ENCODE measurements at regions not wholly inside any gene's neighbourhood (a gene's known extent, or its start where the extent isn't known, plus 50 kb on each side); places are given as distances from the start of the nearest gene placed in this dataset.

DNA sequence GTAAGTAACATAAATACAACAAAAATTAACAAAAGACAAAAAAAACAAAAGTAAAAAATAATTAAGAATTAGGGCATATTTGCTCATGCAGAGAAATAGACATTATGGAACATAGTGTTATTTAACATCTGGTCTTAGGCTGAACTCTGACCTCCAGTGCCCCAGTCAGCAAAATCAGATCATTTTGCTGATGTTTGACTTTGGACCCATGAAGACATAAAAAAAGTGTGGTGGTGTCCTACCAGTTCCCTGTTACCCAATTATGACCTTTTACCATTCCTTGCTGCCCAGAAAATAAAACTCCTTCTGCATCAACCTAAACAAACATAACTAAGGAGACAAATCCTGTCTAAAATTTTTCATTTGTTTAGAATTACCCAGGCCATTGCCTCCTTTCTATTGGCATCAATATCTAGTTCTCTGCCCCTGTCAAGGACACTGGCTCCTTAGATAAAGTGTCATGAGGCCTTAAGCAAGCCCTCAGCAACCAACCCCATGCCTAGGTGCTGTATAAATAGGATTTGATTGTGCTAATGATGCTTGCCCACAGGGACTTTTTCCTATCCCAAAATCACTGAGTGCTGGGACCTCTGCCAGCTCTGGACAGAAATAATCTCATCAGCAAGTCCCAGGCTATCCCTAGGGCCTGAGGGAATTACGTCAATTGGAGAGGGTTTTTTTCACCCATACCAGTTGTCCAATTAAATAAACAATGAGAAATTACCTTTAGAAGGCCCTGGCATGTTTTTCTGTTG is 334.5 kb upstream of the UMPS start:
- ChIA-PET CTCF (no interaction called here), POLR2A (no interaction called here)
- peaks cover 36% of the 10 kb centered on the region for H3K27me3 ChIP-seq (ENCODE audit: control insufficient read depth, insufficient read depth, low read length)
- no peak overlapping the region for H3K27ac ChIP-seq (ENCODE audit: low read length)
- no peaks in the 10 kb centered on the region for H3K4me1 ChIP-seq (ENCODE audit: control insufficient read depth, insufficient read depth, low read length)
- BruUV-seq (replicated peaks), result no TSS peak
- intact Hi-C loops (cut with micrococcal nuclease; ENCODE audit: unreplicated experiment) (no loop called here), in situ Hi-C loops (cut with HindIII; ENCODE audit: low pct_unique_long_range_greater_than_20kb, low sequenced_read_pairs) (no loop called here)
- H3K36me3 ChIP-seq (ENCODE audit: control insufficient read depth, insufficient read depth, low read length), result no peaks in the 10 kb centered on the region
- no peaks in the 10 kb centered on the region for H3K9me3 ChIP-seq (ENCODE audit: control insufficient read depth, insufficient read depth, low read depth, low read length)
- H3K4me3 ChIP-seq (ENCODE audit: low read depth in 2 of 2, low read length in 2 of 2), result no peak overlapping the region
- TF ChIP-seq, protein P1, sequence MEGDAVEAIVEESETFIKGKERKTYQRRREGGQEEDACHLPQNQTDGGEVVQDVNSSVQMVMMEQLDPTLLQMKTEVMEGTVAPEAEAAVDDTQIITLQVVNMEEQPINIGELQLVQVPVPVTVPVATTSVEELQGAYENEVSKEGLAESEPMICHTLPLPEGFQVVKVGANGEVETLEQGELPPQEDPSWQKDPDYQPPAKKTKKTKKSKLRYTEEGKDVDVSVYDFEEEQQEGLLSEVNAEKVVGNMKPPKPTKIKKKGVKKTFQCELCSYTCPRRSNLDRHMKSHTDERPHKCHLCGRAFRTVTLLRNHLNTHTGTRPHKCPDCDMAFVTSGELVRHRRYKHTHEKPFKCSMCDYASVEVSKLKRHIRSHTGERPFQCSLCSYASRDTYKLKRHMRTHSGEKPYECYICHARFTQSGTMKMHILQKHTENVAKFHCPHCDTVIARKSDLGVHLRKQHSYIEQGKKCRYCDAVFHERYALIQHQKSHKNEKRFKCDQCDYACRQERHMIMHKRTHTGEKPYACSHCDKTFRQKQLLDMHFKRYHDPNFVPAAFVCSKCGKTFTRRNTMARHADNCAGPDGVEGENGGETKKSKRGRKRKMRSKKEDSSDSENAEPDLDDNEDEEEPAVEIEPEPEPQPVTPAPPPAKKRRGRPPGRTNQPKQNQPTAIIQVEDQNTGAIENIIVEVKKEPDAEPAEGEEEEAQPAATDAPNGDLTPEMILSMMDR (IDR thresholded peaks at IDR 0.05), result no peak
- TF ChIP-seq REST (IDR thresholded peaks at IDR 0.05; ENCODE audit: insufficient read depth in 1 of 2, low read depth in 2 of 2, low read length in 1 of 2) (no peak), TCF7L2 (IDR thresholded peaks at IDR 0.05; ENCODE audit: low read depth, low read length) (no peak)
- DNase-seq (ENCODE audit: low read depth, low spot score) (no peak), ATAC-seq (no peak)

- in situ Hi-C loops (cut with HindIII; ENCODE audit: low pct_unique_long_range_greater_than_20kb, low sequenced_read_pairs), result no loop called here
- Histone ChIP-seq H3K27ac (ENCODE audit: low read length) (no peak overlapping the region), H3K36me3 (ENCODE audit: control insufficient read depth, insufficient read depth, low read length) (no peaks in the 10 kb centered on the region), H3K4me3 (ENCODE audit: low read depth in 2 of 2, low read length in 2 of 2) (no peak overlapping the region), H3K9me3 (ENCODE audit: control insufficient read depth, insufficient read depth, low read depth, low read length) (no peaks in the 10 kb centered on the region), H3K4me1 (ENCODE audit: control insufficient read depth, insufficient read depth, low read length) (no peaks in the 10 kb centered on the region), H3K27me3 (ENCODE audit: control insufficient read depth, insufficient read depth, low read length) (peaks cover 35% of the 10 kb centered on the region)
- BruUV-seq (replicated peaks), result no TSS peak
- TF ChIP-seq REST (IDR thresholded peaks at IDR 0.05; ENCODE audit: insufficient read depth in 1 of 2, low read depth in 2 of 2, low read length in 1 of 2) (no peak), SIN3A (IDR thresholded peaks at IDR 0.05; ENCODE audit: borderline replicate concordance, insufficient read depth, low read depth, low read length) (no peak), TCF7L2 (IDR thresholded peaks at IDR 0.05; ENCODE audit: low read depth, low read length) (no peak), POLR2AphosphoS5 (IDR thresholded peaks at IDR 0.05; ENCODE audit: low read depth, low read length) (no peak)
- TF ChIP-seq, protein P1 (IDR thresholded peaks at IDR 0.05), result no peak
- ATAC-seq (no peak), DNase-seq (ENCODE audit: low read depth, low spot score) (no peak)
- CTCF ChIA-PET, result no interaction called here
- intact Hi-C loops (cut with micrococcal nuclease; ENCODE audit: unreplicated experiment), result no loop called here
- POLR2A ChIA-PET, result no interaction called here
These were observed 333.8 kb upstream of the UMPS start for GRCh38 chr3:124396339-124396950.
